GM21528 (cell line): ENCODE measurements at regions not wholly inside any gene's neighbourhood (a gene's known extent, or its start where the extent isn't known, plus 50 kb on each side); places are given as distances from the start of the nearest gene placed in this dataset.

Experiments used
- ATAC-seq: cut with Tn5 transposase; IDR thresholded peaks from one replicate; pipeline ENCODE4 v1.9.1; 2021; ENCODE audit warnings: mild to moderate bottlenecking, moderate library complexity; ENCODE audit not compliant: unreplicated experiment, low FRiP score

DNA sequence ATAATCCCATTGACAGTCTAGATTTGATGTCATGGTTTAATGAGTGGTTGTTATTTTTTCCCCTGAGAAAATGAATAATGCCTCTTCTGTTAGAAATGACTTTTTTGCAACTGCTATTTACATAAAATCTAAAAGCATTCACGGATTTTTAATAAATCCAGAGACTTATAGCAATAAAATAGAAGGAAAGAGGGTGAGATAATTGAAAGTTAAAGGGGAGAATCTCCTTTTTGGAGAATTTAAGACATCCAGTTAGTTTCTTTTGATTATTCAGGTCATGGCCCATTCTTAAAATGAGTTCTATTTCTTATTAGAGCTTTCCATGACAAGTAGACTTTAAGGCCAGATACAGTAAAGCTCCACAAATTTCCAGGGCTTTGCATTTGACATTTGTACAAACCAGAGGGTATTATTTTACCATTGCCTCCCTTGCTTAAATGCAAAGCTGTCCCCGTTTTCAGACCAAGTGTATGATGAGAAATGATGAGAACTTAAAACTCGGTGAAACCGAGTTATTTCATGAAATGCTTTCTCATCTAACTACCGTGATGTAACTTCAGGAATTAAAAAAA is 789.0 kb upstream of the SOX9 start:
- no peak for ATAC-seq

- no peak for ATAC-seq
These were observed 786.6 kb upstream of the SOX9 start for GRCh38 chr17:71334048-71334751.

DNA sequence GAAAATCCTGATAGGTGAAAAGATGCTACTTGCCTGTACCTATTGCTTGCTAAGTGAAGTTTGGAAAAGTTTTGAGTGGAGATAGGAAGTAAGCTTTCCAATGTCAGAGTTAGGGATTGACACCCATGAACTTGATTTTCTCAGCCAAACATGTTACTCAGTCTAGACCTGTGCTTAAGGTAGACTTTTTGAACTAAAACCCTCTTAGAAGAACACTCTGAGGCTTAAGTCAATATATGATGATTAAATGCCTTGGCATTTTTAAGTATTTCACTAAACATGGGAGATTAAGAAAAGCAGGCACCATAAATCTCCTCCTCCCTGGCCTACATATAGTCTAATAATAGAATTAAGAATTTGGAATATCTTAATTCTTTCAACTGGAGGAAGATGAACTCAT is 785.6 kb upstream of the SOX9 start:
- no peak for ATAC-seq

DNA sequence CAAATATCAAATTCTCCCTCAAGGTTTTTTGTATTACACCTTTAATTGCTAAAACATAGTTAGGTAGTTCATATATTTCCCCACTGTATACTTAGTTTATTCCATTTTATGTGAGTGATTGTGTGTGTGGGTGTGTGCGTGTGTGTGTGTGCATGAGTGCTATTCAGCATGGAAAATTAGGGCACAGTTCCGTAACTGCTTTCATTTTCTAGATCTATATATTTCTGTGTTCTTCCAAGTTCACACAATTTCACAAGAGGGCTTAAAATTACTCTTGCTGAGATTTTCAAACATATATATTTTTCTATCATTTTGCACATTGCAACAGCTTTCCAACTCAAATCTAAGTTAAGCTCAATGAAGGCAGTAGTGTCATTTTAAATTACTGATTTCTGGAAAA is 782.9 kb upstream of the SOX9 start:
- ATAC-seq: no peak

DNA sequence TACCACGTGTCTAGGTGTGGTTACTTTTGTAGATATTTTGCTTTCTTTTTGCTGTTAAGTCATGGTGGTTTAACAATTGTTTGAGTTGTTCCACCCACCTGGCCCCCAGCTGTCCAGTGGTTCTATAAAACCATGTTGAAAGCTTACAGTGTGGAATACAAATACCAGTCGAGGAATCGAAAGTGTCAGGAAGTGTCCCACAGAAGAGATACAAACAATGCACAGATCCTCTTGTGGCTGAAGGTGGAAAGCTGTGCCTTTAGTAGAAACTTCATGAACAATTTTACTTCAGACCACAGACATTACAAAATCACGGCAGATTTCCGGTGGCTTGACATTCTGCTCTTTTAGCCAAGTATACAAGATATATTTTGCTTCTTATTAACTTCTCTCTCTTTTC is 782.4 kb upstream of the SOX9 start:
- ATAC-seq: no peak

DNA sequence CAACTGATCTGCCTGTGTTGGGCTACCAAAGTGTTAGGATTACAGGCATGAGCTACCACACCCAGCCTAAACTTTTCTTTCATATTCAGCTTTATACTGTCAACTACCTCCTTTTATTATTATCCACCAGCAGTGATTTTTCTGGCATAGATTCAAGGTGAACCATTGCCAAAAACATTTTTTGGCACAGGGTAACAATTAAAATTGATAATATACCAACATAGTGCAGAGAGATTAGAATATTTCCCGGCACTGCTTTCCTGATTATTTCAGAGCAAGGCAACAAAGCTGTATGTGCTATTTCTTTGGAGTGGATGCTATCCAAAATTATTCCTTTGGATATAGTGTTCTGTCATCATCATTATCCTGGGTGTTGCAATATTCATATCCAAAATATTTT is 781.6 kb upstream of the SOX9 start:
- ATAC-seq: no peak

DNA sequence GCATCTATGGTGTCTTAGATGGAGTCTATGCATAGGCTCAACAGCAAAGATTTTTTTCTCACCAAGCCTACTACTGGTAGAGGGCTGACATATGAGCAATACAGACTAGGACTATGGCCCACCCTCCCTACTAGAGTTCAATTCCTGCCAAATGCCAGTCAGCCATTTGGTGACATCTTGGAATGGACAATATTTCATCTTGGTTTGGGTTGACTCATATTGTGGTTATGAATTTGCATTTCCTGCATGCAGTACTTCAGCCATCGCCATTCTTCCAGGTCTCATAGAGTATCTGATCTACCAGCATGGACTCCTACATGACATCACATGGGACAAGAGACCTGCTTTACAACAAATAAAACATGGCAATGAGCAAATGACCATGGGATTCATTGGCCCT is 778.1 kb upstream of the SOX9 start:
- ATAC-seq: no peak

DNA sequence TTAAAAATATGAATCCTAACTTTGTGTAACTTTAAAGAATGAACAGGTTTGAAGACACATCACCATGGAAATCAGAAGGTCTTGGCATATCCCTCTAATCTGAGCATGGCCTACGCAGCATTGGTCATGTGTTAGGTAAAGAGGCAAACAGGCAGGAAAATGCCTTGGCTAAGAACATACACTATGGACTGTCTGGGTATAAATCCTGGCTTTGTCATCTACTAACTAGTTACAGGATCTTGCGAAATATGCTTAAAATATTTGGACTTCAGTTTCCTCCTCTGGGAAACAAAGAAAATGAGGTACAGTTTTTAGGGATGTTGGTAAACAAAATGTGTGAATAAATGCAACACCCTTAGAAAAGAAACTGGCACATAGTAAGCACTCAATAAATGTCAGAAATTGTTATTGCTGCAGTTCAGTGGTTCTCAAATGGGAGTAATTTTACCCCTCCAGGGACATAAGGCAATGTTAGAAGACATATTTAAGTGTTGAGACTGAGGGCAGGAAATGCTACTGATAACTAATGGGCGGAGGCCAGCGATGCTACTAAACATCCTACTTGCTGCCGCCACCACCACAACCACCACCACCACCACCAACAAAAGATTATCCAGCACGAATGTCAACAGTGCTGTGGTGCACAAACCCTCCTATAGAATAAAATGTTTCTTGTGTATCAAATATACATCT is 770.8 kb upstream of the SOX9 start:
- no peak for ATAC-seq

- no peak for ATAC-seq
These were observed 760.5 kb upstream of the SOX9 start for GRCh38 chr17:71360301-71360700.

- ATAC-seq: no peak
These were observed 759.0 kb upstream of the SOX9 start for GRCh38 chr17:71361656-71362450.

GRCh38 chr17:71363661-71364060 is 757.2 kb upstream of the SOX9 start:
- no peak for ATAC-seq

DNA sequence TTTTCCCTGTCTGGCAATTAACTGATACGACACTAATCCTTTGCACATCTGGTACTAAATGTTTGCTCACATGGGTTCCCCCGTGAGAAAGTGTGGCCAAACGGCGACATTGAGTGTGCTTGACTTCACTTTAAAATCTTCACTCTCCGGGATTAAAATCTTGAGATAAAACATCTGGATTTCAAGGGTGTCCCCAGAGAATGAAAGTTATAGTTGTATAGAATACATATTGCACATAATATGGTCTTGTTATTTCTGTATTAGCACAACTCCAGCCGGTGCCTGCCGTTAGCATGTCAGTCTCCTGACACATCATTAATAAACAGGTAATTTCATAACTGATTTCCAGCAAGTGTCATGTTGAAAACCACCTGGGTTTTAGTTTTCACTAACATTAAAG is 749.0 kb upstream of the SOX9 start:
- ATAC-seq: no peak

- ATAC-seq: no peak
These were observed 744.9 kb upstream of the SOX9 start for GRCh38 chr17:71375948-71376347.

DNA sequence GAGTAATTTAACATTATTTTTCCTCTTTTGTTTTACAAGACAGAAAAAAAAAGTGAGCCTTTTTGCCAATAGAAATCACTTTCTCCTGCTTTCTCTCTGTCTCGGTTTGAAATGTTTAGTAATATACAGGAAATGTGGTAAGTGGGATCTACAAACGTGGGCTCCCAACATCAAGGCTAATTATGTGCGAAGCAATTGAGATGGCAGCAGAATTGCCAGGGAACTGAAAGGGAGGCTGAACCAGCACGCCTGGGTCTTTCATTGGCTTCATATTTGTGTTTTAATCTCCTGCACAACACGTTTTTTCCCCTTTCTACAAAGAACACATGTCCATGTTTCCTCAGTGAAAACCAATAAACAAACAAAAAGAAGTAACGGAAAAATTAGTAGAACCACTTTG is 743.9 kb upstream of the SOX9 start:
- no peak for ATAC-seq

GRCh38 chr17:71378036-71378435 is 742.8 kb upstream of the SOX9 start:
- no peak for ATAC-seq

- ATAC-seq: no peak
These were observed 742.1 kb upstream of the SOX9 start for GRCh38 chr17:71378741-71379140.

- no peak for ATAC-seq
These were observed 741.3 kb upstream of the SOX9 start for GRCh38 chr17:71379512-71379911.

- ATAC-seq: no peak
These were observed 740.3 kb upstream of the SOX9 start for GRCh38 chr17:71380535-71380934.

DNA sequence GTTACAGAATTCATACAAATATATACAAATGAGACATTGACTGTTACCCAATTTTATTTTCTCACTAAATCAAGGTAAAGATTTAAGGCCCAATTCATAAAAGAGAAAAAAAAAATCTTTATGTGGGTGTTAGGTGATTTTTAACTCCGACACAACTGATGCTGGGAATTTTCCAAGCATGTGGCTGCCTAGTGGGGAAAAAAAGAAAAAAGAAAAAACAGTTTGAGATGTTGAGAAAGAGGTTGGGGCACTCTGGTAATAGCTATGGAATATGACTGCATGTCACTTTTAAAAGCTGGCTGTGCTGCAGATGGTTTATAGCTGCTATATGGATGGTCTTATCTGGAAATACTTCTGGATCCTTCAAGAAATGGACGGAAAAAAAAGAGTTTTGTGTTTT is 739.9 kb upstream of the SOX9 start:
- ATAC-seq: no peak

DNA sequence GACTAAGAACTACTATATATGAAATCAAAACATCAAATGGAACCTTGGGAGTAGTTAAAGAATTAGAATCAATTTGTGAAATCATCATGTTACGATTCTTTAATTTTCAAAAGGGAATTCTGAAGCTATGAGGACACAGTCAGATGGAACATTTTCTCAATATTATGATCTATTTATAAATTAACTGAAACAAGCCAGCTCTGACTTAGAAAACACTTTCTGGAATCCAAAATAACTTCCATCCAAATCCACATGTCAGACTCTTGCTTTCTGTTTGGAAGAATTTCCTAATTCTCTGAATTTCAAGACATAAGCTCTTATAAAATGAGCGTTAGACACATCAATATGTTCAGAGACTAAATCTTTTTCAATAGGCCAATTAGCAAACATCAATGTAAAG is 737.7 kb upstream of the SOX9 start:
- ATAC-seq: no peak

DNA sequence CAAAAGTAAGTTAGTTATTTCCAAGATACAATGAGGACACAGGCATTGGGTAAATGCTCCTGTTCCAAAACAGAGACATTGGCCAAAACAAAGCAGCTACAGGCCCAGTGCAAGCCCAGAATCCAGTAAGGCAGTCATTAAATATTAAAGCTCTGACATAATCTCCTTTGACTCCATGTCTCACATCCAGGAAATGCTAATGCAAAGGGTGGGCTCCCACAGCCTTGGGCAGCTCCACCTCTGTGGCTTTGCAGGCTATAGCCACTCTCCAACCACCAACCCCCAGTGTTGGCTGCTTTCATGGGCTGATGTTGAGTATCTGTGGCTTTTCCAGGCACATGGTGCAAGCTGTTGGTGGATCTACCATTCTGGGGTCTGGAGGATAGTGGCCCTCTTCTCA is 733.4 kb upstream of the SOX9 start:
- ATAC-seq: no peak
